K562 (cell line): ENCODE measurements at regions not wholly inside any gene's neighbourhood (a gene's known extent, or its start where the extent isn't known, plus 50 kb on each side); places are given as distances from the start of the nearest gene placed in this dataset.

Source experiments
- DPF2 ChIP-seq: fragments of 450-650 bp; IDR thresholded peaks from 2 replicates; pipeline ENCODE4 v1.6.1; 2016
- ETV6 ChIP-seq, 3 experiments: fragments of 150-350 bp in 1 of 3; sonication (generic) in 1 of 3; formaldehyde crosslinking in 1 of 3; IDR thresholded peaks; 2 replicates each; pipeline versions ENCODE4 v1.6.1 to v1.8.0; 2014 to 2022; ENCODE audit warnings: borderline replicate concordance in 2 of 3, low read depth in 2 of 3, antibody characterized with exemption in 1 of 3, low read length in 1 of 3, mild to moderate bottlenecking in 1 of 3, missing genetic modification reagents in 1 of 3
- GATAD2B ChIP-seq: fragments of 450-650 bp; IDR thresholded peaks from 2 replicates; pipeline ENCODE4 v1.6.1; 2017; ENCODE audit warnings: mild to moderate bottlenecking, borderline replicate concordance
- HLTF ChIP-seq: fragments of 450-650 bp; IDR thresholded peaks from 2 replicates; pipeline ENCODE4 v1.6.1; 2016
- KAT8 ChIP-seq: fragments of 450-650 bp; IDR thresholded peaks from 2 replicates; pipeline ENCODE4 v1.6.1; 2016; ENCODE audit warnings: low read depth, mild to moderate bottlenecking
- MAFF ChIP-seq: IDR thresholded peaks from 2 replicates; pipeline ENCODE4 v1.6.1; 2012; ENCODE audit warnings: low read length, improper control_type of control experiment
- MAFG ChIP-seq: fragments of 450-650 bp; conservative IDR thresholded peaks from 2 replicates; pipeline ENCODE4 v1.6.1; 2016; ENCODE audit warnings: missing genetic modification characterization, missing compliant biosample characterization
- MAFK ChIP-seq: IDR thresholded peaks from 2 replicates; pipeline ENCODE4 v1.6.1; 2011; ENCODE audit warnings: low read length, improper control_type of control experiment
- NCOA1 ChIP-seq: fragments of 450-650 bp; IDR thresholded peaks from 2 replicates; pipeline ENCODE4 v1.6.1; 2016; ENCODE audit warnings: low read depth
- RFX5 ChIP-seq: IDR thresholded peaks from 2 replicates; pipeline ENCODE4 v1.6.1; 2011; ENCODE audit warnings: low read depth, mild to moderate bottlenecking, improper control_type of control experiment, low read length
- SAFB ChIP-seq: fragments of 200-400 bp; formaldehyde crosslinking; IDR thresholded peaks from 2 replicates; pipeline ENCODE4 v1.6.1; 2017; ENCODE audit warnings: low read depth, low read length, borderline replicate concordance
- TAF15 ChIP-seq: fragments of 200-400 bp; formaldehyde crosslinking; IDR thresholded peaks from 2 replicates; pipeline ENCODE4 v1.6.1; 2017; ENCODE audit warnings: mild to moderate bottlenecking, low read depth, low read length, moderate library complexity
- ZEB2 ChIP-seq: fragments of 450-650 bp; IDR thresholded peaks from 2 replicates; pipeline ENCODE4 v1.6.1; 2016
- ZNF24 ChIP-seq: fragments of 450-650 bp; IDR thresholded peaks from 2 replicates; pipeline ENCODE4 v1.6.1; 2016
- ZNF316 ChIP-seq: fragments of 450-650 bp; IDR thresholded peaks from 2 replicates; pipeline ENCODE4 v1.6.1; 2016
- TF ChIP-seq, protein P1 (sequence below): fragments of 450-650 bp; conservative IDR thresholded peaks from 2 replicates; pipeline ENCODE4 v1.6.1; 2016; ENCODE audit warnings: missing genetic modification characterization, low read depth, mild to moderate bottlenecking, missing compliant biosample characterization, moderate library complexity
- TF ChIP-seq, protein P2 (sequence below): fragments of 250-450 bp; sonication (Bioruptor Pico); IDR thresholded peaks from 2 replicates; pipeline ENCODE4 v1.4.0; 2020; ENCODE audit warnings: mild to moderate bottlenecking

DNA sequence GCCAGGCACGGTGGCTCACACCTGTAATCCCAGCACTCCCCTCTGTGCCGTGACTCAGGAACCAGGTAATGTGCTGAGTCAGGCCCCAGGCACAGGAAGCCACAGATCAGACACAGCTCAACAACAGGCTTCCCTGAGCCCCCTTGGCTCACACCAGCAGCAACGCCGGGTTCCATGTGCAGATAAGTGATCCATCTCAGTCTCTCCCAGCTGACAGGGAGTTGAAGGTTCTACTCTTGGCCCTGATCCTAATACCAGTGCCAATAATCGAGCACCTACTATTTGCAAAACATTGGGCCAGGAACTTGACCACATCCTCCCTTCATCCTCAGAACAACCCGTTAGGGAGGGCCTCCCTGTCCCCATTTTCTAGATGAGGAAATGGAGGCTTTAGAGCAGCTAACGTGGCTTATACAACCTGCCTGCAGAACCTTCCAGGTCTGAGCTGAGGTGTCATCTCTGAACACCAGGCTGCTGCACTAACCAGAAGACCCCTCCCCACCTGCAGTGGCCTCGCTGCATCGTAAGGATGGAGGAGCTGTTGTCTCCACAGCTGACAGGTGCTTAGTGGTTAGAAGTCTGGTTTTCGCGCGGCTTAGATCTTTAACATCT lies 64.8 kb upstream of the AMZ2 start (continued):
- no peak for TF ChIP-seq ETV6 (IDR thresholded peaks at IDR 0.05; ENCODE audit: borderline replicate concordance in 1 of 2, low read depth in 2 of 2, low read length in 1 of 2)
- no peak for TF ChIP-seq ETV6 (CRISPR knock-in tag; IDR thresholded peaks at IDR 0.05; ENCODE audit: borderline replicate concordance)
- TF ChIP-seq HLTF = no peak
- no peak for TF ChIP-seq TAF15
- TF ChIP-seq MAFG = peak; percentile 80
- TF ChIP-seq SAFB = no peak
- TF ChIP-seq RFX5 = no peak
- TF ChIP-seq, protein P1, sequence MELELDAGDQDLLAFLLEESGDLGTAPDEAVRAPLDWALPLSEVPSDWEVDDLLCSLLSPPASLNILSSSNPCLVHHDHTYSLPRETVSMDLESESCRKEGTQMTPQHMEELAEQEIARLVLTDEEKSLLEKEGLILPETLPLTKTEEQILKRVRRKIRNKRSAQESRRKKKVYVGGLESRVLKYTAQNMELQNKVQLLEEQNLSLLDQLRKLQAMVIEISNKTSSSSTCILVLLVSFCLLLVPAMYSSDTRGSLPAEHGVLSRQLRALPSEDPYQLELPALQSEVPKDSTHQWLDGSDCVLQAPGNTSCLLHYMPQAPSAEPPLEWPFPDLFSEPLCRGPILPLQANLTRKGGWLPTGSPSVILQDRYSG (tag) = no peak
- TF ChIP-seq KAT8 = no peak
- TF ChIP-seq GATAD2B = no peak
- TF ChIP-seq DPF2 = peak; percentile 51
- TF ChIP-seq ZNF316 = peak; percentile 97
- no peak for TF ChIP-seq NCOA1
- peak; percentile 58; the same call in 1 of the 2 replicates for TF ChIP-seq ZEB2
- TF ChIP-seq, protein P2, sequence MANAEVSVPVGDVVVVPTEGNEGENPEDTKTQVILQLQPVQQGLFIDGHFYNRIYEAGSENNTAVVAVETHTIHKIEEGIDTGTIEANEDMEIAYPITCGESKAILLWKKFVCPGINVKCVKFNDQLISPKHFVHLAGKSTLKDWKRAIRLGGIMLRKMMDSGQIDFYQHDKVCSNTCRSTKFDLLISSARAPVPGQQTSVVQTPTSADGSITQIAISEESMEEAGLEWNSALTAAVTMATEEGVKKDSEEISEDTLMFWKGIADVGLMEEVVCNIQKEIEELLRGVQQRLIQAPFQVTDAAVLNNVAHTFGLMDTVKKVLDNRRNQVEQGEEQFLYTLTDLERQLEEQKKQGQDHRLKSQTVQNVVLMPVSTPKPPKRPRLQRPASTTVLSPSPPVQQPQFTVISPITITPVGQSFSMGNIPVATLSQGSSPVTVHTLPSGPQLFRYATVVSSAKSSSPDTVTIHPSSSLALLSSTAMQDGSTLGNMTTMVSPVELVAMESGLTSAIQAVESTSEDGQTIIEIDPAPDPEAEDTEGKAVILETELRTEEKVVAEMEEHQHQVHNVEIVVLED (CRISPR knock-in tag) = no peak
- peak; percentile 64; the same call in 1 of the 2 replicates for TF ChIP-seq MAFK
- no peak for TF ChIP-seq ZNF24
- peak; percentile 62; the same call in 1 of the 2 replicates for TF ChIP-seq MAFF
